GM18507 (cell line): ENCODE measurements at regions not wholly inside any gene's neighbourhood (a gene's known extent, or its start where the extent isn't known, plus 50 kb on each side); places are given as distances from the start of the nearest gene placed in this dataset.

Experiments used
- DNase-seq: peaks from one replicate; pipeline ENCODE4 v3.0.0; 2011; ENCODE audit warnings: low read depth; ENCODE audit not compliant: insufficient read length; ENCODE audit errors: extremely low spot score
- FAIRE-seq: peaks from 2 replicates; lab custom pipeline; 2011; peaks lifted over from hg19 to GRCh38; lab: Jason Lieb, UNC

DNA sequence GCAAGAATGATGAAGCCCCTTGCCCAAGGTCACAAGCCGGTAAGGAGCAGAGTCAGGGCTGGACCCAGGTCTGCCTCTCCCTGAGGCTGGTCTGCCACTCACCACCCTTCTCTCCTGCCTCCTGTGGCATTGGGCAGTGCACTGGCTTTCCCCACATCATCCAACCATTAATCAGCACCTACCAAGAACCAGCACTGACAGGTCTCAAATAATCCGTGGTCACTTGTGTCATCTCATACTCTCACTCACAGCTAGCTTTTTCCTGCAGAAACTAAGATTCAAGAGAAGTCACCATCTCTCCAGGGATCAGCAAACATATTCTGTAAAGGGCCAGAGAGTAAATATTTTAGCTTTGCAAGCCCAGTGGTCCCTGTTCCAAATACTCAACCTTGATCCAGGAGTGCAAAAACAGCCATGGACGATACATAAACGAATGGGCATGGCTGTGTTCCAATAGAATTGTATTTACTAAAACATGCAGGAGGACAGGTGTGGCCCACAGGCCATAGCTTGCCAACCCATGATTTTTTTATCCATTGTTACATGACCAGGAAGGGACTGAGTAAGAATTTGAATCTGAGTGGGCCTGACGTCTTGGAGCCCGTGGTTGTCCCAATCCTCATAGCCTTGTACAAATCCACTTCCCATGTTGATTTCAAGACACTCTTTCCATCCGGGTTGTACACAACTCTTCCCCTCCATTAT is 374.2 kb downstream of the BCL11B start:
- no peak for FAIRE-seq

DNA sequence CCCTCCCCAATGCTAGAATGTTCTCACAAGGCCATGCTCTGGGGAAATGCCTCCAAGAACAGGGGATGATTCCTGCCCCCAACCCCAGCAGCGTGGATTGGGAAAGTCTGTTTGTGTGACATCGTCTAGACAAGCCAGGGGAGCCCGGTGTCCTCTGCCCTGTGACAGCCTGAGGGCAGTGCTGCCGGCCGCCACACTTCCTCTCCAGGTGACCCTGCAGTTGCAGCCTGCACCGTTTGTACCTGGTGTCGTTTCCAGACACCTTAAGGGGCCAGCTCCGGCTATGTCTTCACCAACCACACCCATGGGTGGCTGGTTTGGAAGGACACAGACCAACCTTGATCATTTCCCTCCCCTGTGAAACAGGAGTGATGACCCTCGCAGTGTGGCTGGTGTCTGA is 372.6 kb downstream of the BCL11B start:
- FAIRE-seq (no peak), DNase-seq (no peak)

More for the DNA sequence above, 374.2 kb downstream of the BCL11B start:
- DNase-seq: no peak

DNA sequence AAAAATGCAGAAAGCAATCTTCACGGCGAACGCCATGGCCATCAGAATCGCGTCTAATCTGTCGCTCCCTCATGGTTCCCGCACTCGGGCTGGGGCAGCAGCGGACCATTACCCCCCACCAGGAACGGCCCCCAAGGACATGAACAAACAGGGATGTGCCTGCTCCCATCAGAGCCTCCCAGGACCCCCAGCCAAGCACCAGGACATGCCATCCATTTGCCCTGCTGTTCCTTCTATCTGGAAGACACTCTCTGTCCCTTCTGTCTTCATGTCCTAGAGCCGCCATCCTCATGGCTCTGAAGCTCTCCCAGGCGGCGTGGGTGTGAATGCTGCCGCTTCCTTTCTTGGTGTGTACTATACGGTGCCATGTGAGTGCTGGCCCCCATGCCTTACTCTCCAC is 371.8 kb downstream of the BCL11B start:
- FAIRE-seq (no peak), DNase-seq (no peak)

DNA sequence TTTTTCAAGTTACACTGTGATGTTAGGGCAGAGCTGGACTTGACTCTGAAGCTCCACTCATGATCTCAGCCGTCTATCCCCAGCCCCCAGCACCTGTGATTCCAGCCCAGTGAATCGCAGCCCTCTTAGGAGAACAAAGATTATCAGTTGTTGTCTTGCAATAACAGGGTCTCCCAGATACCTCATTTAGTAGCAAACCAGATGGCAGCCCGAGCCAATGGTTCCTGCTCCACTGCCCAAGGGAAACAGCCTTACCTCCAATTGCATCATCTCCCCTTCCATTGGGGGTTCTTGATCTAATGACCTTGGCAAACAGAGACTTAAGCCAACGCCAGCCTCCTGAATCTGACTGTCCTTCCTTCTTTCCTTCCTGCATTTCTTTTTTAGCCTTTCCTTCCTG is 371.2 kb downstream of the BCL11B start:
- FAIRE-seq (no peak), DNase-seq (no peak)

DNA sequence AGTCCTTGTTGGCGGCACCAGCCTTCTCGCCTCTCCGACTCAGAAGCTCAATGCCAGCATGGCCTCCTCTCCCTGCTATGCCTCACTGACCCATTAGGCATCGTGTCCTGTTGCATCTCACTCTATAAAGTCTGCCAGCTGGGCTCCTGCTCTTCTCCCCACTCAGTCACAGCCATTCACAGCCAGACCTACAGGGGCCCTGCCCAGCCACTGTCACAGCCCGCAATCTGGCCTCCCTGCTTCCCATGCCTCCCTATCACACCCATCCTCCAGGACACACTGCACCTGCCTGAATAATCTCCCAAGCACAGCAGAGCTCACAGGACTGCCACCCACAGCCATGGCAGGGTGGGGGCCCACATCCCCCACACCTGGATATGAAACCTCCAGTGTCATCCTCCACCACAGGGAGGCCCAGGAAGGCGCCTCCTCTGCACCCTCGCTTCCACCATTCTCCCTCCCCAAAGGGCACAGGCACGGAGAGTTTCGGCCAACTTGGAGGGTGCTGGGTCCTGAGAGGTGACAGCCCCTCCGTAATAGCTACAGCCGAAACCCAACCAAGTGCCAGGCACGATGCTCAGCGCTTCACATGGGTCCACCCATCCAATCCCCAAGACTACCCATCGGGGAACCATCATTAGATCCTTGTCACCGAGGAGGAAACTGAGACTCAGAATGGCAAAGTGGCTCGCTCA is 370.3 kb downstream of the BCL11B start:
- DNase-seq: no peak
- FAIRE-seq: no peak

DNA sequence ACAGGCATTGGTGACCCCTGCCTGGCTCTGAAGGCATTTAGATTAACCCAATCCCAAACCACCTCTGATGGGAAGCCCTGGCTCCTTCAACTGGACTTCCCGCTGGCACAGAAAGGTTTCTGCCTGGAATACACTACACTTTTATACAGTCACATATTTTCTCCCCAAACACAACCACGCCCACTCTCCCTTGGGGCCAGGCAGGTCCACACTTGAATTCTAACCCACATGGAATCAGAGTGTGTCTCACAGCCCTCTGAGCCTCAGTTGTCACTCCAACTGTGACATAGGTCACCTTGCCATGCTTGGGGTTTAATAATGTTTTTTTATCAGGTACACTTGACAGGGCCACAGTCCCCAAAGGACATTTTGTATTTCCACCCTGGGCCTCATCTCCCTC is 368.6 kb downstream of the BCL11B start:
- DNase-seq: no peak
- no peak for FAIRE-seq

DNA sequence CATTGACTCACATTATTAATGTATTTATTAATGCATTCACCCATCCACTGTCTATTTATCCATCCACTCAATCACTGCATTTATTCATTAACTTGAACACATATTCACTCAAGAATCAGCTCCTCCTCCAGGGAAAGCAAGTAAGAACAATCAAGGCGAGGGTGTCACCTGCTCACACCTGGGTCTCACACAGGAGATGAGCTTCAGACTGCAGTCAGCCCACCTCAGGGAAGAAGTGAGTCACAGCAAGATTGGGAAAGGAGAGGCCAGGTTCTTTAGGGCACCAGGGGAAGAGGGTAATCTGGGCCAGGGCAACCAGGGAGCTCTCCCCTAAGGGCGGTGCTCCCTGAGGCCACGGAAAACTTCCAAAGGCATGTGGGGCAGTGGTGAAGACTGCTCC is 367.3 kb downstream of the BCL11B start:
- FAIRE-seq: no peak
- no peak for DNase-seq

DNA sequence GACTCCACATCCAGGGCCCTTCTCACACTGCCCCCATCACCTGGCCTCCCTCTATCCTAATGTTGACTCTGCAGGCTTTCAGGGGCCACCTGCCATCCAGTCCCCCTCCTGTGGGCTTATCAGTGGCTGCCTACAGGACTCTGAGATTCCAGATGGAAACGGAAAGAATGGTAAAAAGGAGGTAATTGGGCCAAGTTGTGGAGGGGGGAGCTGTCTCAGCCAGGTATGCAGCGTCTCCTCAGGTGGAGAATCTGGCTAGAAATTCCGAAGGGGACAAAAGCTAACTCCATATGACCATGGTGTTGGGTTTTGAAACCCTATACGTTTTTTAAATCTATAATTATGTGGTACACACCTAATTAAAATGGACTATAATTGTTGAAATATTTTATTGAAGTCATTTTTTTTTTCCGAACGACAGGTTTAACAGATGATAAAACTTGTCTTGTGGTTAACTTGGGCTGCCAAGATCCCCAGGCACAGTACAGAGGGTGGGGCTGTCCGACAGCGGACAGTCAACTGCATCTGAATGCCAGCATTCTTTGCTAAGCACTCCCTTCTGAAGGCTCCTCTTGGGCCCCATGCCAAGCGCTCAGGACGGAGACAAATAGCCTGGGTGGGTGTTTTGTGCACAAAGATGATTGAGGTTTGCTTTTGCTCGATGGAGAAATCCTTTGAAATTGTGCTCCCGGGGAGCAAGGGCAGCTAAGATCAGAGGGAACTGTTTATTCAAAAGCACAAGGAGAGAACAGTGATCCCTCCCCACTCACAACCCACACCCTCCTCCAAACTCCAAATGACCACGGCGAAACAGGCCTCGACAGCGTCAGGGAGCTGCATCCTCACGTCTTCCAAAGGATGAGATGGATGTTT is 365.6 kb downstream of the BCL11B start:
- FAIRE-seq (no peak), DNase-seq (no peak)

DNA sequence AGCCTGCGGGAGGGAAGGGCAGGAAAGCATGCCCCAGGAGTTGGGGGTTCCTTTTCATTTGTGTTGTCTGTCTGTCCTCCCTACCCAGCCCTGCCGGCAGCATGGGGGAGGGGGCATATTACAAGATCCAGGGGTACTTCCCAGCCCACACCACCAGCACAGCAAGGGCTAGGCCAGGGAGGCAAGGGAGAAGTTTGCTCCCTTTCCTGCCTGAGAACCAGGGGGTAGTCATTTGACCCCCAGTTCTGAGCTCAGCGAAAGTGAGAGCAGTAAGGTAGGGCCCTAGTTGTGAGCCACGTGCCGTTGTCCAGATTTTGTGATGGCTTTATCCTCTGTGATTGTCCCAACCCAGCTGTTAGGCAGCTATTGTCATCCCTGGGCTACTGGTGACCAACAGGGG is 364.7 kb downstream of the BCL11B start:
- no peak for DNase-seq
- no peak for FAIRE-seq

DNA sequence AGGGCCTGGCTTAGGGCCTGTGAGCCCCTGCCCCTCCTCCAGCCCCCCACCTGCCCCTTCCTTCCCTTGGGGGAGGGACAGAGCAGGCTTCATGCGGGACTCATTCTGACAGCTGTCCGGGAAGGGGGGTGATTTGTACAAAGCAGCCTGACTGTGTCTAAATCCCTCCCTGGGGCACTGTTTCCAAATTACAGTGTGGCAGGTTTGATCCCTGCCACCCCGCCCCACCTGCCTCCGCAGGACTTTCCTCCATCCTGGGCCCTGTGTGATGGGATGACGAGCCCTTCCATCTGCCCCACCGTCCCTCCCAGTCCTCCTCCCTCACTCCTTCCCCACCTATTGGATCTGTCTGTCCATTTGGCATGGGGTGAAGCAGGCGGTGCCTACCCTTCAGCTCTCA is 363.9 kb downstream of the BCL11B start:
- no peak for DNase-seq
- no peak for FAIRE-seq

DNA sequence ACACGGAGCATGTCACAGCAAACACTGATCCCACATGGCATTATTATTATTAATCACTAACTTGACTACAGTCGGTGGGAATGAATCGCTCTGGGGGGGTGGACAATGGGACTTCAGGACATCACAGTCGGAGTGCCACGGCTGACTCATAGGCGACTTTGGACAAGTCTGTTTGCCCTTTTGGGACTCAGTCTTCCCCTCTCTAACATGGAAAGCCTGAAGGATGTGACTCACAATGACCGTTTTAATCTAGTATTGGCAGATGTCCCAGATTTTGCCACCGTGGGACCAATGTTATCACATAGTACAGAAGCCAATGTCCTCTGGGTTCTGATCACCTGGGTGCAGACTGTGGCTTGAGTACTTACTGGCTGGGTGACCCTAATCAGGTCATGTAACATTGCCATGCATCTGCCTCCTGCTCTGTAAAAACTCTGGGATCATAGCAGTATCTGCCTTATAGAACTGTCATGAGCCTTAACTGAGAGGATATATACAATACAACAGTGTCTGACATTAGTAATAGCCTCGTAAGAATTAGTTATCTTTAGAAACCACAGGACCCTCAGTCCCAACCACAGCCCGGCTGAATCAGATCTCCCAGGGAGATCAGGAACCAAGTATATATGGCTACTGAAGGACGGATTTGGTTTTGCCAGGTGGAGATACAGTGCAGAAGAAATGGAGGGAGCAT is 362.6 kb downstream of the BCL11B start:
- FAIRE-seq: no peak
- no peak for DNase-seq

DNA sequence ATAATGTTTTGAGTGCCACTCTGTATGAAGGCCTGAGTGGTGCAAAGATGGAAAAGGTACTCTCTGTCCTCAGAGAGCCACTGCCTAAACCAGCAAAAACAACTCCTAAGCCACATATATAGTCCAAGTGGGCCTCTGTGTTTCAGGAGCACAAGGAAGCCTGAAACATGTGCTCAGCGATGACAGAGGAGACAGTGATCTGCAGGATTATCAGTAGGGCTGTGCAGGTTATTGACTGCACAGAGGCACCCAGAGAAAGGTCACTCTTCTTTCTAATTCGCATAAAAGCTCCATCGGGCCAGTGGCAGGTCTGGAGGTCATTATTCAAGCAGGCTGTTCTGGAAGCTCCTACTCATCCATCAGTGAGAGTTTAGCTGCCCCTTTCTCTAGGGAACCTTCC is 361.9 kb downstream of the BCL11B start:
- no peak for FAIRE-seq
- no peak for DNase-seq

DNA sequence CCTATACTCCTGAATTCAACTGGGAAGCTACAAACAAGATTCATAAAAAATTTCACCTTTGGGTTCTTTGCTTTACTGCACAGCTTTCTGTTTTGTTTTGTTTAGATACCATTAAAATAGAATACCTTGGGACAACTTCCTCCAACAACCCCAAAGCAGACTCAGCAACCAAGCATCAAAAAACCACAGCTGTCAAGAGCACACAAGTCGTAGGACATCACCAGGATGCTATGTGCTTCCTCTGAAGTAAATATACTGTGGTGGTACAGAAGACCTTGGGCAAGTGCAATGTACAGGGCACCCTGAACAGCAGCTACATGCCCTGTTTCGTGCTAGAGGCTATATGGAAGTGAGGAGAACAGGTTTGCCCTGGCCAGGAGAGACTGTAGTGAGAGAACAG is 359.3 kb downstream of the BCL11B start:
- no peak for FAIRE-seq
- no peak for DNase-seq

DNA sequence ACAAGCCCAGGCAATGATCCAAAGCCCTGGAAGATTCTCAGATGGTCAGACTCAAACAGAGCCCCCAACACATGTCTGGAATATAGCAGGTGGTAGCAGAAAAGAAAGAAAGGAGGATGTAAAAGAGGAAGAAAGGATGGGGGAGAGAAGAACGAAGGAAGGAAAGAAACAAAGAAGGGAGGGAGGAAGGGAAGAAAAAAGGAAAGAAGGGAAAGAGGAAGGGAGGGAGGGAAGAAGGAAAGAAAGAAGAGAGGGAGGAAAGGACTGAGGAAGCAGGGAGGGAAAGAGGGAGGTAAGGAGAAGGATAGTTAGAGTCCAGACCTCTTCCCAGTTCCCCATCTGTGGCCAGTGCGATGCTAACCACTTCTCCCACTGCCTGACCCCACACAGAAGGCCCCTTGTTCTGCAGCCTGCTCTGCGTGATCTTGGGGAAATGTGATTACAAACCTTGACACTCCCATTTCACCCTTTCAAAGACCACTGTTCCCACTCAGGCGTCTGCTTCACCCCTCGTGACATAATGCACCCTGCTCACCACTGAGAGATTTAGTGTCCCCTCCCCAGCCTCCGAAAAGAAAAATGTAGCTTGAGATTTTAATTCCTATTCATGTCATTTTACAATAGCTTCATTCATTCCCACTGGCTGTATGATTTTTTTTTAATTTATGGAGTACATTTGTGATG is 357.9 kb downstream of the BCL11B start:
- DNase-seq: no peak
- FAIRE-seq: no peak

DNA sequence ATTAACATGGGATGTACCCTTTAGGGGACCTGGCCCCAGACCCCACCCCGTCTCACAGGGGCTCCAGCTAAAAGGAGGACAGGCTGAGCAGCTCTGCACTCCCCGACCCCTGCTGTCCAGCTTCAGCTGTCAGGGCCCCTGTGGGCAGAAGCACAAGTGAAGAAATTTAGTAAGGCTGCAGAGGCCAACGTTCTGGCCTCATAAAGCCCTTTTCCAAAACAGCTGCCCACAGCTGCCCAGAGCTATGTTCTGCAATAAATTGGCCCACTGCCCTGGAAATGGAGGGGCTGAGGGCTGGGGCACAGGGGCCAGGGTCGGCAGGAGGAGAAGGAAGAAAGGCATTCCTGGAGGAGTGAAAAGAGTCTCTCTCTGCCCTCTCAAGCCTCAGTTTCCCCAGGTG is 357.1 kb downstream of the BCL11B start:
- no peak for DNase-seq
- no peak for FAIRE-seq

DNA sequence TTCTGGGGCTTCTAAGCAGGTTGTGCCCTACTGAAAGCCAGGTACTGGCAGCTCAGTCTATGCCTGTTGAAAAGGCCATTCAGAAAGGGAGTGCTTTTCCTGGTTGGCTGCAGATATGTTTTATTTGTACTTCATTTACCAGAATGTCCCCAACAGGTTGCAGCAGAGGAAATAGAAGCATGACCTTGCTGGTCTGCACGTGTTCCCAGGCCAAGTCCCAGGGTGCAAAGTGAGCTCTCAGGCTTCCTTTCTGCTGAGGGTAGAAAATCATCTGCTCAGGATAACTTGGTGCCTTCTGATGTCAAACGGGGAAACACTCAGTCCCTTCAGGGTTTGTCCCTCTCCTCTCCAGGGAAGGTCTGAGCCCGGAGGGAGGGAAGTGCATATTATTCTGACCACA is 356.4 kb downstream of the BCL11B start:
- no peak for DNase-seq
- no peak for FAIRE-seq

DNA sequence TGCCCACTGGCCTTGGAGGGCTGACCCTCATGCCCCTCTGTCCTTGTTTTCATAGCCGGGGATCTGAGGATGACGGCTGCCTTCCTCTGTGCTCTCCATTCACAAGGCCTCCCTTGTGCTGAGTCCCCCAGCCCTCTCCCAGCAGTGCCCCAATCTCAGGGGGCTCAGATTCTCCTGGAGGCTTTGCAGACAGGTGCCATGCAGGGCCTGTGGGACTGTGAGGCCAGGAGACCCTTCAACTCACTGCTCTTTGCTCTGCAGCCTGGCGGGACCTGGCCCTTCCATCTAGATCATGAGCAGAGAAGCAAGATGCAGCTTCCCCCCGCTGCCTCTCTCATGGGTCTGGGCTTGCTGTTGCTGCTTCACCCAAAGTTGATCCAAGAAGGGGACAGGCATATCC is 356.0 kb downstream of the BCL11B start:
- FAIRE-seq (no peak), DNase-seq (no peak)

DNA sequence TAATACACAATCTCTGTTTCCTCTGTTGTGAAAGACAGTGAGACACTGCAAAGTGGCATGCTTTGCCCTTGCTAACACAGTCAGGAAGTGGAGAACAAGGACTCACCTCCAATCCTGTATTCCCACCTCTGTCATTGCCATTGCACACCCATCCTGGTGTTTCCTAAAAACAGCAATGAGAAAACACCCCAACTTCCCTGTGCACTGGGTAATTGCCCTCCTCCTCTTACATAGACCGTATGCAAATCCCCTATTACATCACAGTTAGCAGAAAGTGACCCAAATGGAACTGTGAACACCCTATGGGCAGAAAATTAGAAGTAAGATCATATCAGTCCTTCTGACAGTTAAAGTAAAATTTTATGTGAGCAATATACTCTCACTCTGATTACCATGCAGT is 355.5 kb downstream of the BCL11B start:
- FAIRE-seq: no peak
- no peak for DNase-seq

DNA sequence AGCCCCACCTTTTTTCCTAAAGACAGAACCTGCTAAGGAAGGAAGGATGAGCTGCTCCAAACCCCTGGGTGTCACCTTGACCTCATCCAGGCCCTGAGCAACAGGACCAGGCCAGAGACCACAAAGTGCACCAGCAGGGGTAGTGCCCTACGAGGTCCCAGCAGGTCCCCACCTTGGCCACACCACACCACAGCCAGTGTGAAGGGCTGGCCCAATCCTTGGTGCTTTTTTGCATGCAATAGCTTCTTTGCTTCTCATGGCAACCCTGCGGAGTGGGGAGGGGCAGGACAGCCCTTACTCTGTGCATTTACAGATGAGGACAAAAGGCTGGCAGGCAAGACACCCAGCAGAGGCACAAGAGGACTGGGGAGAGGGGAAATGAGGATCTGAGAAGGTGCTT is 352.6 kb downstream of the BCL11B start:
- no peak for DNase-seq
- FAIRE-seq: no peak
